Right hindlimb (tissue), 1 donor: ENCODE measurements at regions not wholly inside any gene's neighbourhood (a gene's known extent, or its start where the extent isn't known, plus 50 kb on each side); places are given as distances from the start of the nearest gene placed in this dataset.
"Not testable (repeated sequence)": the region's sequence is repeated elsewhere in the genome, so short reads cannot be mapped to it uniquely, and the experiment has no call there.

Source experiments
- DNase-seq: peaks from one replicate; pipeline ENCODE4 v3.0.0-alpha.2; 2018

DNA sequence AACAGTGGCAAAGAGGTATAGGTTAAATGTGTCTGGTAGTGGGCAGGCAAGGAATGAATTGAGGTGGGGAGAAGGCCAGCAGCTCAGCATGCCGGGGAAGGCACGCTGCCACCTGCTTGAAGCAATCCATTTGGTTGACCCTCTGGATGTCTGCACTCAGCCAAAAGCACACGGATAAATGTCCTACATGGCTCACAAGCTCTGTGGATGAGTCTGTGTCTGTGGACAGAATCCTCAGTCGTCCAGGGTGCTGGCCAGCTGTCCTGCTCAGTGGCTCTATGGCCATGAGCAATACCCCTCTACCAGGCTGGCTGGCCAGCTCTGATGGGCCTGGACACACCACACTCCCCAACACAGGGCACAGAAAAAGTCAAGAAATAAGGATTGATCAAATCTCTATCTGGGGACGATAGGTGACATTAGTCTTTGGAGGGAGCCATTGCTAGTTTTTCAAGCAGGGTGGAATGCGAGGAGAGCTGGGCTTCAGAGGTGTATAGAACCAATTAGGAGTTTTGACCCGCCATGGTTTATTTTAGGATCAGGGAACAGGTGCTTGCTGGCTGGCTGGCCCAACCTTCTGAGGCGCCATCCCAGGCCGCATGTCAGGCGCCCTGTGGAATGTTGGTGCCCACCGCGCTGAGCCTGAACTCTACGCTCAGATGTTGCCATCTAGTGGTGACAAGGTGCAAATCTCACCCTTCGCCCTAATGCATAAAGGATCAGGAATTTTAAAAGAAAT is 493.4 kb downstream of the TNS3 start:
- DNase-seq: peak; percentile 75

DNA sequence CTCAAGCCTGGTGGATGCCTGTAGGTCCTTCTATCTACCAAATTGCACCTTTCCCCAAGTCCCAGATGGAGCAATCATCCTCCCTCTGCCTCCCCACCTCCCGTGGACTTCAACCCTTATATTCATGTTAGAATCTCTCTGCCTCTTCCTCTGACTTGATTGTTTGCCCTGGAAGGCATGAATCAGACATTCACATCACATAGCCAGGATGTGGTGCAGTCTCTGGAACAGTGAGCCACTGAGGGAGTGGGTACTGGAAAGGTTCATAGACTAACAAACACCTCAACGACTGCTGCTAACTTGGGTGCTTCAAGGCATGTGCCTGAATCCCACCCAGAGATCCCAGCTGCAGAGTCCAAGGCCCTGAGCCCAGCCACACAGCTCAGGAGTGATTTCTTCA is 494.0 kb downstream of the TNS3 start:
- DNase-seq: no peak

GRCh38 chr7:47085491-47086275 is 496.2 kb downstream of the TNS3 start:
- no peak for DNase-seq

DNA sequence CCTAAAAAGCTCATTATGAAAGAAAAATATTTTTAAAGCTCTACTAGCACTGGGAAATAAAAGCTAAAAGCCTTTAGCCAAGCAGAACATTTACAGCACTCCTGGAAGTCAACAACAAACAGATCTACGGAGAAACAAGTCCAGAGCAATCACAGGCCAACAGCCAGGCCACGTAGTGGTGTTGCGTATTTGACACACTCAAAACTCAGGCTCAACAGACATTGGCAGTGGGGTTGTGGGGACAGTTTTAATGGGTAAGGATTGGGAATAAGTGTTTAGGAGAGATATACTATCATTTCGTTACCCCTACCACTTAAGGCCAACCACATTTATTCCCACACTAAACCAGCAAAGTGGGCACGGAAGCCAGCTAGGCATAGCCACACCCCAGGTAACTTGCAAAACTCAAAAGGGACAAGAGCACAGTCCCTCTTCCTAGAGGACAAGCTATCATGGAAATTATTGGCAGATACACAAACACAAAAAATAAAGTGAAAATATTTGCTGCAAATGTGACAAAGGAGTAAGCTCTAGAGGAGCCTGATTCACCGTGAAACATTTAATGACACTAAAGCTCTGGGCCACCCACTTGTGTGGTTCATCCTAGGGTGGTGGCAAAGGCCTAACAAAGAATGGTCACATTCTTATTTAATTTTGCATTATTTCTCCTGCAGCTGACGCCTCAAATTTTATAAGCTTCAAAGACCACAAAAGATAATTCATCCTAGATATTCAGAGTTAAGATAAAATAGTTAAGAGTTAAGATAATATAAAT is 498.2 kb downstream of the TNS3 start:
- no peak for DNase-seq

DNA sequence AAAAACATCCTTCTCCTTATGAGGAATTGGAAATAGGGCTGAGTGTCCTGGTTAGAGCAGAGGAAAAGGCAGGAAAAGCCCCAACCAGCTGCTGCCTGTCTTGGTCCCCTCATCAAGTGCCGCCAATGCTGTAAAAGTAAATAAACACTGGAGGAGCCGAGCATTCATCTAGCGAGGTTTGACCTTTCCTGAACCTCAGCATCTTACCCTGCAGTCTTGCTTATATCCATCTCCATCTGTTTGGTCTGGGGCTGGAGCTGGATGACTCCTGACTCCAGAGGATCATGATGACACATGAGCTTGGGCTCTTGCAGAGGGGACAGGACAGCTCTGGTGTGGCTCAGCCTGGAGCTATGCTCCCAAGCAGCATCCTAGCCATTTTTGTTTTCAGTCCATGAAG is 501.1 kb downstream of the TNS3 start:
- no peak for DNase-seq

DNA sequence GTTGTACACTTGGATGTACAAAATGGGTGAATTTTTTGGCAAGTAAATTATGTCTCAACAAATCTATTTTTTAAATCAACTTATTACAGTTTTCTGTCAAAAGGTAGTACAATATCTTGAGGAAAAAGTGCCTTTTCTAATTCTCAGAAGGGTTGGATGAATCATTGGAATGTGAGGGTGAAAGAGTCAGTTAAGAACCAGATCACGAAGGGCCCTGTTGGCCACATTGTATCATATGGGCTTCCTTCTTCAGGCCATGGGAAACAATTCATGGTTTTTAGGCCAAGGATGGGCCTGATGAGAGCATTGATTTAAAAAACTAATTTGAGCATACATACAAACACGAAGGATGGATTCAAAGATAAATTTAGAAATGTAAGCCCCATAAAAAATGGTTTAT is 503.7 kb downstream of the TNS3 start:
- no peak for DNase-seq

DNA sequence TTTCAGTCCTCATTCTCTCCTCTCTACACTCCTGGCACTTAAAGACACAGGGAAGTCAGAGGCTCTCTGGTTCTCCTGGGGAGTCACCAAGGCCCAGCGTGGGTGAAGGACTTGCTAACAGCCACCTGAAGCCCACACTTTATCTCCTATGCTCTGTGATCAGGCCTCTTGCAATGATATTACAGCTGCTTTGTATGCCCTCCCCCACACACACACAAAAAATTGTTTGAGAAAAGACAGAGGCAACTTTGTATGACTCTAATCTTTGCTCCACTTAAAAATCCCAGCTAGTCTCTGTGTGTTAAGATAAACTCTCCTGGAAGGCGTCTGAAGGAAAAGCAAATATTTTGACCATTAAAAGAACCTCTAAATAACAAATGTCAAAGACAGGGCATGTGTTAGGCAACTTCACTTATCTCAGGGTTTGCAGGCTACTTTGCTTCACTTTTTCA is 507.2 kb downstream of the TNS3 start:
- no peak for DNase-seq

- DNase-seq: no peak
These were observed 508.6 kb downstream of the TNS3 start for GRCh38 chr7:47073284-47073683.

GRCh38 chr7:47071866-47072265 is 510.0 kb downstream of the TNS3 start:
- no peak for DNase-seq

DNA sequence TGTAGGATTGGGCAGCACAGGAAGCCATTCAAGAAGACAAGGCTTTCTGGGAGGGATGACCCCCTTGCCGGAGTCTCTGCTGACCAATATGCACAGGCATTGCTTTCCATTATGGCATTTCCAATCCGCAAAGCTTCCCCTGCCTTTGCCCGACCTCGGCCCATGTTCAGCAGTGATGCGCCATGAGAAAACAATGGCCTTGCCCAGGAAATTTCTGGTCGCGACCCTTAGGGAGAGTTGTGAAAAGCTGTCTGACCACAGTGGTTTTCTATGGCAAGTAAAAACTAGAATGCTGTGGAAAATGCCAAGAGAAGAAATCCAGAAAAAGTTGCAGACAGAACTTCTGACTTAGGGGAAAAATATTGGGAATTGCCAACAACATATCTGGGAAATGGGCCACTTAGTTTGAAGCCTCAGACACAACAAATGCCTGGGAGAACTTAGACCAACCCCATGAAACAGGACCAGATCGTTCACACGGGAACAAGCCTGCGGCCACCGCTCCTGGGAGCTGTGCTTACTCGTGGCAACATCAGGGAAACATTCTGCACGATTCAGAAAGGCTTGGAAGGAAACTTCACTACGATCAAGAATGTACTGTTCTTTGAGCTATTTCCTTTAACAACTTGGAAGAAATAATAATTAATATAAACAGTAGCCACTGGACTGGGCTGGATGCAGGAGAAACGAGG is 512.4 kb downstream of the TNS3 start:
- DNase-seq: no peak

GRCh38 chr7:47066976-47067614 is 514.8 kb downstream of the TNS3 start:
- no peak for DNase-seq

GRCh38 chr7:47056731-47057130 is 525.2 kb downstream of the TNS3 start:
- DNase-seq: no peak

DNA sequence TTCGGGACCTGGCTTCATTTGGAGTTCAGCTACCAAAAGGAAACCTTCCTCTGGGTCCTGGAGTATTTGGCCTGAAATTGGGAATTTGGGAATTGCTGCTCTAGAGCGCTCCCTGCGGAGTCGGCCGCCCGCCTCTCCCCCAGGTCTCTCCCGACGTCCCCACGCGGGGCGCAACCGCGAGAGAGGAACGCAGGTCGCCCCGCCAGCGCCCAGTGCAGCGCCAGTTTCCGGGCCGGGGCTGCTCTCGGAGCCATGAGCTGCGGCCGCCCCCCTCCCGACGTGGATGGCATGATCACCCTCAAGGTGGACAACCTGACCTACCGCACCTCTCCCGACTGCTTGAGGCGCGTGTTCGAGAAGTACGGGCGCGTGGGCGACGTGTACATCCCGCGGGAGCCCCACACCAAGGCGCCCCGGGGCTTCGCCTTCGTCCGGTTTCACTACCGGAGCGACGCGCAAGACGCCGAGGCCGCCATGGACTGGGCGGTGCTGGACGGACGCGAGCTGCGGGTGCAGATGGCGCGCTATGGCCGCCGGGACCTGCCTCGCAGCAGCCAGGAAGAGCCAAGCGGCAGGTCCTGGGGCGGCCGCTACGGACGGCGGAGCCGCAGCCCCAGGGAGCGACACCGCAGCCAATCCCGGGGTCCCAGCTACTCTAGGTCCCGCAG is 529.2 kb downstream of the TNS3 start:
- DNase-seq: not testable (repeated sequence)

- no peak for DNase-seq
These were observed 532.6 kb downstream of the TNS3 start for GRCh38 chr7:47049234-47049774.

- no peak for DNase-seq
These were observed 534.5 kb downstream of the TNS3 start for GRCh38 chr7:47047384-47047783.

DNA sequence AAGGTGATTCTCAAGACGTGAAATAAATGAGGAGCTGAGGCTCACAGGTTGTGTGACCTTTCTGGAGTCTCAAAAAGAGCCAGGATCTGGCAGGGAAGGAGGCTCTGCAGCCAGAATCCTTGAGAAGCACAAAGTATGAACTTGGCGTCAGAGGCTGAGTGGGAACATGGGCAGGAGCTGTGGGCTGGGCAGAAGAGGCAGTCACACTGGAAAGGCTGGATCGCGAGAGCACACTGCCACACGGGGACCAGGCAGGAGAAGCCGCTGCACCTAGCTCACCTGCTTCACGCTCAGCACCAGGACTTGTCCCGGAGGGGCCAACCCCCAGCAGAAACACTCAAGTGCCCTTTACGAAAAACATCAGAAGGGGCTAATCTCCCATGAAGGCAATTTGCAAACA is 535.0 kb downstream of the TNS3 start:
- DNase-seq: no peak

DNA sequence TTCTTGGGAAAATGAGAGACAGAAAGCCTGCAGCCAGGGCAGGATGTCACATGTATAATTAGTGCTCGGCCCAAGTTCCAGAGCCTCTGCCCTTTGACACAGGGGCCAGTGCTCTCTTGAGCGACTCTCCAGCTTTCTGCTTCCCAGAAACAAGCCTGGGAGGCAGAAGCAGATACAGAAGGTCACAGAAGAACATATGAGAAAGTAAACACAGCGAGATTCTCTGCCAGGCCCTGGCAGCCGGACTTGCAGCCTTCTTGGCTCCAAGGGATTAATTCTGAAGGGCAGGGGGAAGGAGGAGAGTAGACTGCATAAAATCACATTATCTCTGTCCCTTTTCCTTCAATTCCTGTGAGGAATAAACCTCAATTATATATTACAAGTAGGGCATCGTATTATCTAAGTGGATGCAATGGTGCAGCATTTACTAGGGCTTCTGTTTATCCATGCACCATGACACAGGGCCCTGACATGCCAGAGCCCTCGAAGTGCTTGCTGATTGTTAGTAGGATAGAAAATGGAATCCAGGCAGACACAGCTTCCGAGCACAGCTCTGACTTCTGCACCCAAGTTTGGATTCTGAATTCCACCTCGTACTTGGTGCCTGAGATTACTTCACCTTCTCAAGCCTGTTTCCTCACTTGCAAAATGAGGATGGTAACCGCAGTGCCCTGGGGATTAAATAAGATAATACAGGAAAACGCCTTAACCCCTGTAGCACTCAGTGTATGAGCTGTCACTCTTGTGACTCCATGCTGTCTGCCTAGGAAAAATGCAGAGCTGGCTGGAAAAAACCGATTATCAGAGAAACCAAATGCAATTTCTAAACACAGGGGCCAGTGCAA is 536.5 kb downstream of the TNS3 start:
- DNase-seq: peak; percentile 35

GRCh38 chr7:47044625-47045024 is 537.3 kb downstream of the TNS3 start:
- DNase-seq: no peak

GRCh38 chr7:47043304-47043703 is 538.6 kb downstream of the TNS3 start:
- no peak for DNase-seq

DNA sequence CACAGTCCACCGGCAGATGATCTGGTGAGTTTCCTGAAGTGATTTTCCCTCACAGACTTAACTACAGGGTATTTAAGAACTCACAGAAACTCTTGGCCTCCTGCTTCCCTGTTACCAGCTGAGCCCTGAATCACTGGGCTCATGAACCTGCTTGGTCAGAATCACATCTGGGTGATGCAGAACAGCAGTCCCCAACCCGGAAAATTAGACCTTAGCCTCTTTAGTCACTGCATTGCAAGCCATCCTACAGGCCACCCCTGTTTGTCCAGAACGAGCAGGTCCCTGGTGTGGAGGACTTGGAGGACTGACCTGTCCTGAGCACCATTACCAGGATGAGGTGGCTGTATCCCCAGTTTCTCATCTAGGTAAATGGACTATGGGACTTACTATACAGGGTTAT is 539.2 kb downstream of the TNS3 start:
- DNase-seq: no peak
